ENCODE measurements at regions not wholly inside any gene's neighbourhood (a gene's known extent, or its start where the extent isn't known, plus 50 kb on each side); places are given as distances from the start of the nearest gene placed in this dataset.
"Not testable (repeated sequence)": the region's sequence is repeated elsewhere in the genome, so short reads cannot be mapped to it uniquely, and the experiment has no call there.

GRCh38 chr11:97742717-97743116 is 1278.0 kb upstream of the CNTN5 start:
- DNase-seq (no peak), ATAC-seq (no peak)
- Mint-ChIP-seq H3K36me3 (no peaks in the 10 kb centered on the region), H3K27ac (no peak overlapping the region), H3K4me3 (no peak overlapping the region), H3K9me3 (ENCODE audit: low read depth) (peaks cover 13% of the 10 kb centered on the region), H3K4me1 (no peaks in the 10 kb centered on the region), H3K27me3 (no peaks in the 10 kb centered on the region)
- CTCF ChIA-PET, result no interaction called here

GRCh38 chr11:97743205-97743742 is 1277.5 kb upstream of the CNTN5 start:
- Mint-ChIP-seq H3K9me3 (ENCODE audit: low read depth) (peaks cover 13% of the 10 kb centered on the region), H3K27me3 (no peaks in the 10 kb centered on the region), H3K4me1 (no peaks in the 10 kb centered on the region), H3K36me3 (no peaks in the 10 kb centered on the region), H3K27ac (no peak overlapping the region), H3K4me3 (no peak overlapping the region)
- ATAC-seq (no peak), DNase-seq (no peak)
- CTCF ChIA-PET, result no interaction called here

GRCh38 chr11:97745515-97746050 is 1275.2 kb upstream of the CNTN5 start:
- no peak for DNase-seq
- no peak for ATAC-seq
- CTCF ChIA-PET, result no interaction called here
- H3K27ac Mint-ChIP-seq, result no peak overlapping the region
- no peaks in the 10 kb centered on the region for H3K27me3 Mint-ChIP-seq
- H3K9me3 Mint-ChIP-seq (ENCODE audit: low read depth), result peaks cover 9% of the 10 kb centered on the region
- no peaks in the 10 kb centered on the region for H3K4me1 Mint-ChIP-seq
- no peaks in the 10 kb centered on the region for H3K36me3 Mint-ChIP-seq
- no peak overlapping the region for H3K4me3 Mint-ChIP-seq

- ATAC-seq, result no peak
- H3K9me3 Mint-ChIP-seq (ENCODE audit: low read depth), result peaks cover 9% of the 10 kb centered on the region
- H3K36me3 Mint-ChIP-seq, result no peaks in the 10 kb centered on the region
- no peak overlapping the region for H3K27ac Mint-ChIP-seq
- H3K27me3 Mint-ChIP-seq, result no peaks in the 10 kb centered on the region
- no peak for DNase-seq
- no peak overlapping the region for H3K4me3 Mint-ChIP-seq
- CTCF ChIA-PET, result no interaction called here
- H3K4me1 Mint-ChIP-seq, result no peaks in the 10 kb centered on the region
Observed at GRCh38 chr11:97746818-97747217, 1273.9 kb upstream of the CNTN5 start.

GRCh38 chr11:97751405-97751804 is 1269.3 kb upstream of the CNTN5 start:
- no peak for ATAC-seq
- CTCF ChIA-PET, result no interaction called here
- Mint-ChIP-seq H3K9me3 (ENCODE audit: low read depth) (peaks cover 7% of the 10 kb centered on the region), H3K27me3 (no peaks in the 10 kb centered on the region), H3K36me3 (no peaks in the 10 kb centered on the region), H3K4me3 (no peak overlapping the region), H3K27ac (no peak overlapping the region), H3K4me1 (no peaks in the 10 kb centered on the region)
- DNase-seq, result no peak

- no peak for ATAC-seq
- Mint-ChIP-seq H3K27ac (no peak overlapping the region), H3K36me3 (no peaks in the 10 kb centered on the region), H3K9me3 (ENCODE audit: low read depth) (peaks cover 7% of the 10 kb centered on the region), H3K27me3 (no peaks in the 10 kb centered on the region), H3K4me3 (no peak overlapping the region), H3K4me1 (no peaks in the 10 kb centered on the region)
- CTCF ChIA-PET, result no interaction called here
- no peak for DNase-seq
Observed at GRCh38 chr11:97751952-97752351, 1268.8 kb upstream of the CNTN5 start.

- ATAC-seq, result no peak
- Mint-ChIP-seq H3K27me3 (no peaks in the 10 kb centered on the region), H3K4me3 (no peak overlapping the region), H3K36me3 (no peaks in the 10 kb centered on the region), H3K4me1 (no peaks in the 10 kb centered on the region), H3K9me3 (ENCODE audit: low read depth) (peaks cover 7% of the 10 kb centered on the region), H3K27ac (no peak overlapping the region)
- CTCF ChIA-PET, result no interaction called here
- DNase-seq, result no peak
Observed at GRCh38 chr11:97754976-97755375, 1265.8 kb upstream of the CNTN5 start.

- peaks cover 6% of the 10 kb centered on the region for H3K9me3 Mint-ChIP-seq (ENCODE audit: low read depth)
- no peak overlapping the region for H3K4me3 Mint-ChIP-seq
- CTCF ChIA-PET, result no interaction called here
- H3K27ac Mint-ChIP-seq, result no peak overlapping the region
- H3K27me3 Mint-ChIP-seq, result no peaks in the 10 kb centered on the region
- no peak for ATAC-seq
- no peak for DNase-seq
- no peaks in the 10 kb centered on the region for H3K36me3 Mint-ChIP-seq
- no peaks in the 10 kb centered on the region for H3K4me1 Mint-ChIP-seq
Observed at GRCh38 chr11:97756571-97757335, 1264.0 kb upstream of the CNTN5 start.

GRCh38 chr11:97761175-97761574 is 1259.6 kb upstream of the CNTN5 start:
- Mint-ChIP-seq H3K4me1 (no peaks in the 10 kb centered on the region), H3K36me3 (no peaks in the 10 kb centered on the region), H3K9me3 (ENCODE audit: low read depth) (peaks cover 3% of the 10 kb centered on the region), H3K27me3 (no peaks in the 10 kb centered on the region), H3K27ac (no peak overlapping the region), H3K4me3 (no peak overlapping the region)
- no peak for DNase-seq
- ATAC-seq, result no peak
- CTCF ChIA-PET, result no interaction called here

GRCh38 chr11:97764193-97764592 is 1256.6 kb upstream of the CNTN5 start:
- no peak for DNase-seq
- CTCF ChIA-PET, result no interaction called here
- no peaks in the 10 kb centered on the region for H3K36me3 Mint-ChIP-seq
- H3K4me3 Mint-ChIP-seq, result no peak overlapping the region
- no peaks in the 10 kb centered on the region for H3K4me1 Mint-ChIP-seq
- H3K9me3 Mint-ChIP-seq (ENCODE audit: low read depth), result peaks cover 3% of the 10 kb centered on the region
- H3K27ac Mint-ChIP-seq, result no peak overlapping the region
- no peaks in the 10 kb centered on the region for H3K27me3 Mint-ChIP-seq
- ATAC-seq, result no peak

GRCh38 chr11:97764605-97765004 is 1256.1 kb upstream of the CNTN5 start:
- H3K9me3 Mint-ChIP-seq (ENCODE audit: low read depth), result peaks cover 3% of the 10 kb centered on the region
- no peaks in the 10 kb centered on the region for H3K27me3 Mint-ChIP-seq
- no peak overlapping the region for H3K27ac Mint-ChIP-seq
- ATAC-seq (no peak), DNase-seq (no peak)
- no peaks in the 10 kb centered on the region for H3K36me3 Mint-ChIP-seq
- no peaks in the 10 kb centered on the region for H3K4me1 Mint-ChIP-seq
- no peak overlapping the region for H3K4me3 Mint-ChIP-seq
- CTCF ChIA-PET, result no interaction called here

- no peak for ATAC-seq
- DNase-seq, result no peak
- CTCF ChIA-PET, result no interaction called here
- Mint-ChIP-seq H3K27me3 (no peaks in the 10 kb centered on the region), H3K27ac (no peak overlapping the region), H3K4me1 (no peaks in the 10 kb centered on the region), H3K9me3 (ENCODE audit: low read depth) (peaks cover 3% of the 10 kb centered on the region), H3K36me3 (no peaks in the 10 kb centered on the region), H3K4me3 (no peak overlapping the region)
Observed at GRCh38 chr11:97770570-97770969, 1250.2 kb upstream of the CNTN5 start.

- no peak overlapping the region for H3K4me3 Mint-ChIP-seq
- DNase-seq, result no peak
- CTCF ChIA-PET, result no interaction called here
Observed at GRCh38 chr11:97772705-97773104, 1248.0 kb upstream of the CNTN5 start.

GRCh38 chr11:97784388-97784787 is 1236.4 kb upstream of the CNTN5 start:
- H3K36me3 Mint-ChIP-seq, H3K4me3 Mint-ChIP-seq, H3K27ac Mint-ChIP-seq, H3K4me1 Mint-ChIP-seq, H3K27me3 Mint-ChIP-seq, CTCF ChIA-PET, ATAC-seq, DNase-seq: not testable (repeated sequence)
- H3K9me3 Mint-ChIP-seq (ENCODE audit: low read depth), result peaks cover 16% of the 10 kb centered on the region

More at GRCh38 chr11:97772705-97773104, 1248.0 kb upstream of the CNTN5 start:
- Mint-ChIP-seq H3K4me1 (no peaks in the 10 kb centered on the region), H3K9me3 (ENCODE audit: low read depth) (peaks cover 3% of the 10 kb centered on the region), H3K27ac (no peak overlapping the region), H3K36me3 (no peaks in the 10 kb centered on the region), H3K27me3 (no peaks in the 10 kb centered on the region)
- no peak for ATAC-seq

Measured in activated CD8-positive, alpha-beta memory T cell treated with anti-CD3 and anti-CD28 coated beads, Interleukin-2, amount 10 ng/mL, durations not matched to agents 7 days and 5 days (primary cell).